IMR-90 (cell line): ENCODE measurements at regions not wholly inside any gene's neighbourhood (a gene's known extent, or its start where the extent isn't known, plus 50 kb on each side); places are given as distances from the start of the nearest gene placed in this dataset.

Source experiments
- ATAC-seq: fragments of 200-7000 bp; cut with Tn5 transposase; 2 replicates; pipeline ENCODE4 v1.9.1; 2020; ENCODE audit warnings: low read depth, mild to moderate bottlenecking, moderate library complexity
- BruUV-seq: library from RNA; stranded (reverse); fragments of 400-500 nt; replicated peaks from 2 replicates; lab custom pipeline; 2021; lab: Mats Ljungman, UMichigan
- CTCF ChIA-PET: fragments of 300-600 bp; formaldehyde crosslinking; extraction: SDS; loops from one replicate; lab custom pipeline; 2021; ENCODE audit warnings: antibody characterized with exemption; lab: Yijun Ruan, JAX
- POLR2A ChIA-PET: fragments of 300-600 bp; sonication (Branson Sonifier 250); formaldehyde crosslinking; loops from one replicate; lab custom pipeline; 2022; ENCODE audit warnings: antibody characterized with exemption; ENCODE audit not compliant: unreplicated experiment; lab: Charles Lee
- DNase-seq: peaks from one replicate; pipeline ENCODE4 v3.0.0; 2013
- H2AFZ ChIP-seq: replicated peaks from 2 replicates; pipeline ENCODE3; 2013; ENCODE audit warnings: low read length, mild to moderate bottlenecking; ENCODE audit not compliant: poor library complexity
- H2AK5ac ChIP-seq: 2 replicates; pipeline ENCODE4 v1.6.1; 2013; ENCODE audit warnings: low read depth, low read length, inconsistent platforms
- H2AK9ac ChIP-seq: replicated peaks from 2 replicates; pipeline ENCODE3; 2013; ENCODE audit warnings: mild to moderate bottlenecking, low read depth, low read length, moderate library complexity; ENCODE audit not compliant: poor library complexity
- H2BK120ac ChIP-seq: 2 replicates; pipeline ENCODE4 v1.6.1; 2013; ENCODE audit warnings: low read depth, low read length, inconsistent platforms
- H2BK15ac ChIP-seq: 3 replicates; pipeline ENCODE4 v1.6.1; 2013; ENCODE audit warnings: low read depth, low read length, inconsistent platforms
- H2BK20ac ChIP-seq: 2 replicates; pipeline ENCODE4 v1.6.1; 2013; ENCODE audit warnings: low read depth, mild to moderate bottlenecking, inconsistent platforms, low read length, moderate library complexity
- H2BK5ac ChIP-seq: 2 replicates; pipeline ENCODE4 v1.6.1; 2013; ENCODE audit warnings: mild to moderate bottlenecking, low read depth, low read length, inconsistent platforms; ENCODE audit not compliant: poor library complexity, severe bottlenecking
- H3K14ac ChIP-seq: replicated peaks from 2 replicates; pipeline ENCODE4 v1.6.1; 2013; ENCODE audit warnings: low read depth, low read length, inconsistent platforms
- H3K18ac ChIP-seq: 2 replicates; pipeline ENCODE4 v1.6.1; 2013; ENCODE audit warnings: low read depth, low read length, control low read depth
- H3K23ac ChIP-seq: 2 replicates; pipeline ENCODE4 v1.6.1; 2013; ENCODE audit warnings: low read depth, low read length, inconsistent platforms
- H3K27ac ChIP-seq: 2 replicates; pipeline ENCODE4 v1.5.1; 2013; ENCODE audit warnings: mild to moderate bottlenecking, control low read depth, low read length; ENCODE audit not compliant: insufficient read depth
- H3K27me3 ChIP-seq: 2 replicates; pipeline ENCODE4 v1.6.1; 2013; ENCODE audit warnings: low read length; ENCODE audit not compliant: control insufficient read depth, insufficient read depth
- H3K36me3 ChIP-seq: 2 replicates; pipeline ENCODE4 v1.6.1; 2013; ENCODE audit warnings: low read length, mixed read lengths; ENCODE audit not compliant: control insufficient read depth, insufficient read depth
- H3K4ac ChIP-seq: 2 replicates; pipeline ENCODE4 v1.6.1; 2013; ENCODE audit warnings: low read depth, low read length, inconsistent platforms
- H3K4me1 ChIP-seq: 2 replicates; pipeline ENCODE4 v1.6.1; 2013; ENCODE audit warnings: low read length, mixed read lengths; ENCODE audit not compliant: control insufficient read depth, insufficient read depth
- H3K4me2 ChIP-seq: 2 replicates; pipeline ENCODE4 v1.6.1; 2013; ENCODE audit warnings: low read depth, mild to moderate bottlenecking, control low read depth, low read length, moderate library complexity
- H3K4me3 ChIP-seq: 2 replicates; pipeline ENCODE4 v1.5.1; 2013; ENCODE audit warnings: low read depth, mild to moderate bottlenecking, control low read depth, low read length, moderate library complexity; ENCODE audit not compliant: insufficient read depth
- H3K56ac ChIP-seq: 2 replicates; pipeline ENCODE4 v1.6.1; 2013; ENCODE audit warnings: low read length, inconsistent platforms; ENCODE audit not compliant: insufficient read depth; ENCODE audit errors: extremely low read depth
- H3K79me1 ChIP-seq, 2 experiments: 2 replicates each; pipeline ENCODE4 v1.6.1; 2013; ENCODE audit warnings: low read length in 2 of 2, inconsistent platforms in 1 of 2, low read depth in 1 of 2
- H3K9ac ChIP-seq: 2 replicates; pipeline ENCODE4 v1.6.1; 2013; ENCODE audit warnings: low read depth, low read length, control low read depth
- H3K9me1 ChIP-seq: 2 replicates; pipeline ENCODE4 v1.6.1; 2013; ENCODE audit warnings: low read length, inconsistent platforms; ENCODE audit not compliant: insufficient read depth
- H3K9me3 ChIP-seq: 2 replicates; pipeline ENCODE4 v1.6.1; 2013; ENCODE audit warnings: low read length; ENCODE audit not compliant: control insufficient read depth, insufficient read depth
- H4K20me1 ChIP-seq: 2 replicates; pipeline ENCODE4 v1.6.1; 2013; ENCODE audit warnings: low read length, inconsistent platforms; ENCODE audit not compliant: insufficient read depth
- H4K5ac ChIP-seq: 2 replicates; pipeline ENCODE4 v1.6.1; 2013; ENCODE audit warnings: mild to moderate bottlenecking, low read depth, low read length, control low read depth
- H4K8ac ChIP-seq, 2 experiments: 2 replicates each; pipeline ENCODE4 v1.6.1; 2013; ENCODE audit warnings: low read depth in 2 of 2, low read length in 2 of 2, control low read depth in 1 of 2, inconsistent platforms in 1 of 2
- H4K91ac ChIP-seq: 2 replicates; pipeline ENCODE4 v1.6.1; 2013; ENCODE audit warnings: low read depth, low read length, inconsistent platforms; ENCODE audit not compliant: insufficient read depth
- BHLHE40 ChIP-seq: fragments of 150-350 bp; IDR thresholded peaks from 2 replicates; pipeline ENCODE4 v1.6.1; 2016; ENCODE audit warnings: mild to moderate bottlenecking, low read depth, low read length
- CHD1 ChIP-seq: IDR thresholded peaks from 2 replicates; pipeline ENCODE4 v1.6.1; 2012; ENCODE audit warnings: low read depth, low read length, improper control_type of control experiment
- RAD21 ChIP-seq: IDR thresholded peaks from 2 replicates; pipeline ENCODE4 v1.6.1; 2012; ENCODE audit warnings: low read length, improper control_type of control experiment
- SMC3 ChIP-seq: fragments of 150-350 bp; IDR thresholded peaks from 2 replicates; pipeline ENCODE4 v1.6.1; 2016; ENCODE audit warnings: low read depth, mild to moderate bottlenecking, antibody characterized with exemption, low read length, moderate library complexity
- WGBS, 2 experiments: methylation state at CpG; one replicate each; pipeline versions ENCODE4 v1.1.5 to v1.1.7; 2013; ENCODE audit warnings: missing lambda C conversion rate in 2 of 2; ENCODE audit not compliant: insufficient read length in 1 of 2; ENCODE audit errors: extremely low coverage in 2 of 2; 5-methylcytosine and 5-hydroxymethylcytosine counted together
- dilution Hi-C: fragments of 300-500 bp; cut with HindIII; formaldehyde crosslinking; loops from one replicate; pipeline ENCODE4 v1.14.3; 2018; ENCODE audit warnings: low sequenced_read_pairs; ENCODE audit not compliant: unreplicated experiment
- in situ Hi-C: fragments of 300-500 bp; cut with MboI; formaldehyde crosslinking; loops from 3 replicates; pipeline ENCODE4 v1.14.3; 2019; ENCODE audit warnings: low sequenced_read_pairs, inconsistent platforms, mixed read lengths
- intact Hi-C: fragments of 100-400 bp; cut with micrococcal nuclease; formaldehyde crosslinking; loops from 2 replicates; pipeline ENCODE4 v1.10.0; 2022

GRCh38 chr1:57945045-57945444, 521.2 kb upstream of the DAB1 start:
- H3K56ac ChIP-seq = no peak overlapping the region

More at GRCh38 chr1:57945045-57945444, 521.2 kb upstream of the DAB1 start:
- Histone ChIP-seq H2AK5ac (no peak overlapping the region), H3K4ac (no peak overlapping the region), H3K79me1 (no peaks in the 10 kb centered on the region), H2BK120ac (no peak overlapping the region), H2BK5ac (no peak overlapping the region), H3K18ac (no peak overlapping the region), H3K4me1 (no peaks in the 10 kb centered on the region), H3K27ac (no peak overlapping the region), H3K9me3 (0 out of 2 replicates have a peak, but pooled peaks cover 1% of the 10 kb centered on the region), H3K14ac (no peak overlapping the region), H3K23ac (no peak overlapping the region), H4K8ac (no peak overlapping the region), H4K20me1 (no peaks in the 10 kb centered on the region), H3K4me3 (no peak overlapping the region), H3K9me1 (no peaks in the 10 kb centered on the region), H2AK9ac (no peak overlapping the region), H4K91ac (no peak overlapping the region), H2BK20ac (no peak overlapping the region), H3K27me3 (no peaks in the 10 kb centered on the region), H3K9ac (no peak overlapping the region), H2AFZ (no peak overlapping the region), H4K5ac (no peak overlapping the region), H3K36me3 (no peaks in the 10 kb centered on the region), H2BK15ac (no peak overlapping the region), H3K4me2 (no peak overlapping the region)
- dilution Hi-C loops = no loop called here
- ChIA-PET POLR2A (no interaction called here), CTCF (no interaction called here)
- in situ Hi-C loops = no loop called here
- no peak for ATAC-seq
- intact Hi-C loops = no loop called here
- TF ChIP-seq CHD1 (no peak), BHLHE40 (no peak), RAD21 (no peak), SMC3 (no peak)
- no peak for DNase-seq
- no TSS peak for BruUV-seq
- WGBS, 2 experiments = no CpG with 5 or more reads among the region's 4 CpGs
